Lung (tissue), 11 donors: ENCODE measurements at regions not wholly inside any gene's neighbourhood (a gene's known extent, or its start where the extent isn't known, plus 50 kb on each side); places are given as distances from the start of the nearest gene placed in this dataset.

Experiments used
- ATAC-seq: fragments of 200-7000 bp; cut with Tn5 transposase; one replicate; pipeline ENCODE4 v1.9.1; 2020; ENCODE audit warnings: moderate number of reproducible peaks; ENCODE audit not compliant: insufficient read depth, low FRiP score
- DNase-seq, 3 donors: peaks; one replicate each; pipeline ENCODE4 v3.0.0-alpha.2; 2013 to 2017
- H3K27ac ChIP-seq, 2 donors: one replicate each; pipeline ENCODE4 v1.5.1; 2013; ENCODE audit warnings: mild to moderate bottlenecking in 2 of 2, moderate library complexity in 2 of 2, control low read depth in 1 of 2, inconsistent platforms in 1 of 2, low read depth in 1 of 2, low read length in 1 of 2
- H3K27me3 ChIP-seq, 3 donors: one replicate each; pipeline ENCODE4 v1.5.1; 2013; ENCODE audit warnings: low read length in 2 of 3; ENCODE audit not compliant: control insufficient read depth in 3 of 3, insufficient read depth in 3 of 3
- H3K36me3 ChIP-seq, 4 donors: one replicate each; pipeline ENCODE4 v1.5.1; 2013; ENCODE audit warnings: low read length in 4 of 4, mild to moderate bottlenecking in 1 of 4, moderate library complexity in 1 of 4; ENCODE audit not compliant: control insufficient read depth in 4 of 4, insufficient read depth in 4 of 4
- H3K4me1 ChIP-seq, 5 donors: one replicate each; pipeline ENCODE4 v1.5.1; 2013; ENCODE audit warnings: low read length in 5 of 5, mild to moderate bottlenecking in 2 of 5, moderate library complexity in 1 of 5; ENCODE audit not compliant: control insufficient read depth in 5 of 5, insufficient read depth in 5 of 5
- H3K4me3 ChIP-seq: one replicate; pipeline ENCODE4 v1.5.1; 2013; ENCODE audit warnings: mild to moderate bottlenecking, control low read depth, moderate library complexity
- H3K9ac ChIP-seq, 2 donors: one replicate each; pipeline ENCODE4 v1.5.1; 2013; ENCODE audit warnings: low read length in 2 of 2, control low read depth in 1 of 2; ENCODE audit not compliant: insufficient read depth in 1 of 2
- H3K9me3 ChIP-seq, 4 donors: one replicate each; pipeline ENCODE4 v1.5.1; 2013; ENCODE audit warnings: low read length in 3 of 4, mild to moderate bottlenecking in 1 of 4, moderate library complexity in 1 of 4; ENCODE audit not compliant: control insufficient read depth in 4 of 4, insufficient read depth in 3 of 4
- WGBS, 2 donors: extraction: QIAGEN DNeasy Blood & Tissue Kit; methylation state at CpG; one replicate each; pipeline ENCODE4 v1.1.7; 2013; 5-methylcytosine and 5-hydroxymethylcytosine counted together
- TF ChIP-seq, protein P1 (sequence below): IDR thresholded peaks from 2 replicates; pipeline ENCODE4 v1.5.1; 2012; ENCODE audit warnings: mild to moderate bottlenecking; ENCODE audit errors: control extremely low read depth, extremely low read depth
- donor health status: control.
- donor health status: control.
- donor health status: Bipolar disorder and iron deficiency.
- donor health status: healthy.
- donor health status: DM: yes; HTN: yes; CAD: no.

DNA sequence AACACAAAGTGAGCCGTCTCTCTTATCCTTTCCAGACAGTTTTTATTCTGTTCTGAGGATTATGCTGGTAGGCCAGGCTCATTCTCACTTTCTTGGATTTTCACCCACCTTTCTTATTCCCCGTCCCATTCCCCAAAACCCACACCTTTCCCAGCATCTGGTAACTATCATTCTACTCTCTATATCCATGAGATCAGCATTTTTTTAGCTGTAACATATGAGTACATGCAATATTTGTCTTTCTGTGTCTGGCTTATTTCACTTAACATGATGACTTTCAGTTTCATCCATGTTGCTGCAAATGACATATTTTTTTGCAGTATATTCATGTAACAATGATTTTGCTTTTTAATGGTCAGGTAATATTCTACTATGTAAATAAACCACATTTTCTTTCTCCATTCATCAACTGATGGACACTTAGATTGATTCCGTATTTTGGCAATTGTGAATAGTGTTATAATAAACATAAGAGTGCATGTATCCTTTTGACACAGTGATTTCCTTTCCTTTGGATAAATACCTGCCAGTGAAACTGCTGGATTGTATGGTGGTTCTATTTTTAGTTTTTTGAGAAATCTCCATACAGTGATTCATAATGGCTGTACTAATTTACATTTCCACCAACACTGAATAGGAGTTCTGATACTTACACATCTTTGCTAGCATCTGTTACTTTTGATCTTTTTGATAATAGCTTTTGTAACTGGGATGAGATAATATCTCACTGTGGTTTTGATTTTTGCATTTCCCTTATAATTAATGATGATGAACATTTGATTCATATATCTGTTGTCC lies 289.3 kb downstream of the RPRM start:
- no peak for ATAC-seq
- Histone ChIP-seq H3K36me3 (no peaks in the 10 kb centered on the region), H3K9me3 (no peaks in the 10 kb centered on the region), H3K27ac (no peak overlapping the region), H3K4me1 (no peaks in the 10 kb centered on the region), H3K9ac (no peak overlapping the region), H3K4me3 (no peak overlapping the region), H3K27me3 (no peaks in the 10 kb centered on the region)
- TF ChIP-seq, protein P1, sequence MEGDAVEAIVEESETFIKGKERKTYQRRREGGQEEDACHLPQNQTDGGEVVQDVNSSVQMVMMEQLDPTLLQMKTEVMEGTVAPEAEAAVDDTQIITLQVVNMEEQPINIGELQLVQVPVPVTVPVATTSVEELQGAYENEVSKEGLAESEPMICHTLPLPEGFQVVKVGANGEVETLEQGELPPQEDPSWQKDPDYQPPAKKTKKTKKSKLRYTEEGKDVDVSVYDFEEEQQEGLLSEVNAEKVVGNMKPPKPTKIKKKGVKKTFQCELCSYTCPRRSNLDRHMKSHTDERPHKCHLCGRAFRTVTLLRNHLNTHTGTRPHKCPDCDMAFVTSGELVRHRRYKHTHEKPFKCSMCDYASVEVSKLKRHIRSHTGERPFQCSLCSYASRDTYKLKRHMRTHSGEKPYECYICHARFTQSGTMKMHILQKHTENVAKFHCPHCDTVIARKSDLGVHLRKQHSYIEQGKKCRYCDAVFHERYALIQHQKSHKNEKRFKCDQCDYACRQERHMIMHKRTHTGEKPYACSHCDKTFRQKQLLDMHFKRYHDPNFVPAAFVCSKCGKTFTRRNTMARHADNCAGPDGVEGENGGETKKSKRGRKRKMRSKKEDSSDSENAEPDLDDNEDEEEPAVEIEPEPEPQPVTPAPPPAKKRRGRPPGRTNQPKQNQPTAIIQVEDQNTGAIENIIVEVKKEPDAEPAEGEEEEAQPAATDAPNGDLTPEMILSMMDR, result no peak
- WGBS, 2 donors, result 90% methylated on average over 3 of the region's 3 CpGs
- no peak for DNase-seq

DNA sequence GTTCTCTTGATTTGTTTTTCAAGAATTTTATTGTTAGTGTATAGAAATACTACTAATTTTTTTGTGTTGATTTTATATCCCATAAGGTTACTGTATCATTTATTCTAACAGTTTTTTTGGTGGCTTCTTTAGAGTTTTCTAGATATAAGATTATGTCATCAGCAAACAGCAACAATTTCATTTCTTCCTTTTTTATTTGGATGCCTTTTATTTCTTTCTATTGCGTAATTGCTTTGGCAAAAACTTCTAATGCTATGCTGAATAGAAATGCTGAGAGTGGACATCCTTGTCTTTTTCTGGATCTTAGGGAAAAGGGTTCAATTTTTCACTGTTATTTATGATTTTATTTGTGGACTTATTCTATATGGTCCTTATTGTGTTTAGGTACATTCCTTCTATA lies 298.8 kb downstream of the RPRM start:
- Histone ChIP-seq H3K9me3 (no peaks in the 10 kb centered on the region), H3K36me3 (no peaks in the 10 kb centered on the region), H3K4me3 (no peak overlapping the region), H3K9ac (no peak overlapping the region), H3K27ac (no peak overlapping the region), H3K27me3 (no peaks in the 10 kb centered on the region), H3K4me1 (no peaks in the 10 kb centered on the region)
- TF ChIP-seq, protein P1, result no peak
- DNase-seq, result no peak
- WGBS, 2 donors, result 94 to 97% methylated on average over 1 of the region's 1 CpG
- ATAC-seq, result no peak

DNA sequence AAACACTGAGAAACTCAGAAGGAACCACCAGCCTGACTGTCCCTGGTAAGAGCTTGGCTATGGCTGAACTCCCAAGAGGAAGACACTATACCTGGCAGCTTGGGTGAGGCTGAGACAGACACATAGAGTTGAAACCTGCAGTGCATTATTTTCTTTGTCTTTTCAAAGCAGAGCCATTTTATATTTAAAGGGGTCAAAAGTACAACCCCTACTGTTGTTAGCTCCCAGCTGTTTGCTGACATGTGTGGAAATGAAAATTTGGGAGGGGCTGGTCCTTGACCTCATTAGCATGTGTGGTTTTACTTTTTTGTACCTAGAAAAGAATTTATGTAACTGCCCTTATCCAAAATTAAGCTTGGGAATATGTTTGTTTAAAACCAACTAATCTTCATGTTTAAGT lies 309.0 kb downstream of the RPRM start:
- ATAC-seq (no peak), DNase-seq (no peak)
- H3K36me3 ChIP-seq, result no peaks in the 10 kb centered on the region
- no peaks in the 10 kb centered on the region for H3K27me3 ChIP-seq
- no peak overlapping the region for H3K9ac ChIP-seq
- TF ChIP-seq, protein P1, result no peak
- H3K4me3 ChIP-seq, result no peak overlapping the region
- H3K9me3 ChIP-seq, result peaks cover 0 to 2% (median 0%) of the 10 kb centered on the region in 4 donors
- H3K27ac ChIP-seq, result no peak overlapping the region
- H3K4me1 ChIP-seq, result peaks cover 0 to 5% (median 0%) of the 10 kb centered on the region in 5 donors

DNA sequence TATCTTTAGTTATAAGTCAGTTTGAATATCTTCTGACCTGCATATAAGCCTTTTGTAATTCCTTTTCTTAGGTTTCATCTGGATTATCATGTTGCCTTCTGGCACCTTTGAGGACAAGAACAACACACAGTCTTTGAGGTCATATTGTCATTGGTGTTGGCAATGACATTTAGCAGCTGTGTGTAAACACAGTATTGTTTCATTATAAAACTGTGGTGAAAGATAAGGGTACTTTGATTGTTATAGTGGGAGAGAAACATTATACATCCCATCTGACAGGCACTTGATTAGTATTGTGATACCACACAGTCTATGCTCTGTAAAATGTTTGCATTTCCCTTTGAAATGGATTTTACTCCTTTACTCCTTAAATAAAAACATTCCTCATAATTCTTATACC lies 313.5 kb downstream of the RPRM start:
- H3K9me3 ChIP-seq, result peaks cover 0 to 2% (median 0%) of the 10 kb centered on the region in 4 donors
- no peaks in the 10 kb centered on the region for H3K27me3 ChIP-seq
- H3K4me1 ChIP-seq, result peaks cover 0 to 5% (median 0%) of the 10 kb centered on the region in 5 donors
- ATAC-seq (no peak), DNase-seq (no peak)
- no peak overlapping the region for H3K4me3 ChIP-seq
- TF ChIP-seq, protein P1, result no peak
- H3K36me3 ChIP-seq, result no peaks in the 10 kb centered on the region
- H3K27ac ChIP-seq, result no peak overlapping the region
- H3K9ac ChIP-seq, result no peak overlapping the region
